Epithelial cell of proximal tubule (primary cell): ENCODE measurements at regions not wholly inside any gene's neighbourhood (a gene's known extent, or its start where the extent isn't known, plus 50 kb on each side); places are given as distances from the start of the nearest gene placed in this dataset.

Experiments
- DNase-seq: peaks from one replicate; pipeline ENCODE4 v3.0.0-alpha.2; 2011; ENCODE audit warnings: low read depth
- H3K4me3 ChIP-seq: 2 replicates; pipeline ENCODE4 v1.5.1; 2011; ENCODE audit warnings: low read depth, mild to moderate bottlenecking, low read length
- TF ChIP-seq, protein P1 (sequence below): conservative IDR thresholded peaks from 2 replicates; pipeline ENCODE4 v1.5.1; 2012; ENCODE audit warnings: low read depth, mild to moderate bottlenecking, low read length

DNA sequence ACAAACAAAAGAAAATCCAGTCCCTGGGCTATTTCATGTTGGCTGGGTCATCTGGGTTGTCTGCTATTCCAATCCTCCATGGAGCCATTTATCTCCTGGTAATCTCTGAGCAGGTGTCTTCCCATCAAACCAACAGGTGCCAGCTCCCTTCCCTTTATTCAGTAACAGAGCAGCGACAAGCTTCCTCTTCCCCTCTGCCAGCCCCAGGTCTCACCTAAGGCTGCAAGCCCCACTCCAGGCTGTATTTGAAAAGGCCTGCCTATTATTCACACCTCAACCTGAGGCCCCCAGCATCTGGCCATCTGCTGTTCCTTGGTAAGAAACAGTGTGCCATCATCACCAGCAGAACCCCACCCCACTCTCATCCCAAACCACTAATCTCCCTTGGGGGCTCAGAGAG, 436.2 kb downstream of the BUD13 start:
- H3K4me3 ChIP-seq: no peak overlapping the region
- TF ChIP-seq, protein P1, sequence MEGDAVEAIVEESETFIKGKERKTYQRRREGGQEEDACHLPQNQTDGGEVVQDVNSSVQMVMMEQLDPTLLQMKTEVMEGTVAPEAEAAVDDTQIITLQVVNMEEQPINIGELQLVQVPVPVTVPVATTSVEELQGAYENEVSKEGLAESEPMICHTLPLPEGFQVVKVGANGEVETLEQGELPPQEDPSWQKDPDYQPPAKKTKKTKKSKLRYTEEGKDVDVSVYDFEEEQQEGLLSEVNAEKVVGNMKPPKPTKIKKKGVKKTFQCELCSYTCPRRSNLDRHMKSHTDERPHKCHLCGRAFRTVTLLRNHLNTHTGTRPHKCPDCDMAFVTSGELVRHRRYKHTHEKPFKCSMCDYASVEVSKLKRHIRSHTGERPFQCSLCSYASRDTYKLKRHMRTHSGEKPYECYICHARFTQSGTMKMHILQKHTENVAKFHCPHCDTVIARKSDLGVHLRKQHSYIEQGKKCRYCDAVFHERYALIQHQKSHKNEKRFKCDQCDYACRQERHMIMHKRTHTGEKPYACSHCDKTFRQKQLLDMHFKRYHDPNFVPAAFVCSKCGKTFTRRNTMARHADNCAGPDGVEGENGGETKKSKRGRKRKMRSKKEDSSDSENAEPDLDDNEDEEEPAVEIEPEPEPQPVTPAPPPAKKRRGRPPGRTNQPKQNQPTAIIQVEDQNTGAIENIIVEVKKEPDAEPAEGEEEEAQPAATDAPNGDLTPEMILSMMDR: no peak
- no peak for DNase-seq

DNA sequence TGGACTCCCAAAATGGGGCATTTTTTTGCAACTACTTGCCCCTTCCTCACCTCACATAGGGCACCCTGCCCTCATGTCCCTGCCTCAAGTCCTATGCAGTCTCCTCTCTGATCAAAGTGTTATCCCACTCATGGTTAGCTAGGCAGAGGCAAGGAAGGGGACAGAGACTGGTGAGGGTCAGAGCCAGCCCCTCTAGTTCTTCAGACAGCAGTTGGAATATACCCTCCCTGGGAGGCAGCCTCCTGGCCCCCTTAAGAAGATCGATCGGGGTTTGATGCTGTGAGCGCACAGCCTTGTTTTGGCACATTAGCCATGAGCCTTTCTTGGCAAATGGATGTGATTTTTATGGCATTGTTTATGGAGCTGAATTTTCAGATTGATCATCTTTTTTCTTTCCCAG, 436.9 kb downstream of the BUD13 start:
- TF ChIP-seq, protein P1: no peak
- DNase-seq: no peak
- H3K4me3 ChIP-seq: no peak overlapping the region

DNA sequence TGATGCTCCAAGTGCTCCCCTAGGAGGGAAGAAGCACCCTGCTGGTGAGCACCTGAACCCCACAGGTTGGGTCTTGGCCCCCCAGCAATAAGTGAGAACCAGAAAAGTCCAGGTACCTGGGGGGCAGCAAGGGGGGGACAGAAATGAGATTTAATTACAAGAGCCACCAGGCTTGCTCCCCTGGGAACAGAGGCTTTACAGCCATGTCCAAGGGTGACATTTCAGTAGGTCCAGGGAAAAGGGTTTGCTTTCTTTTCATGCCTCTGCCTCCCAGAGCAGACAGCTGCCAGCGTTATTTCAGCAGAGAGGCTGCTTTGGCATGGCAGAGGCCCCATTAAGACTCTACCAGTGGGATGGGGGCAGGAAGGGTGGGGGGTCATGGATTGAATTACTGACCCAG, 437.7 kb downstream of the BUD13 start:
- no peak overlapping the region for H3K4me3 ChIP-seq
- no peak for DNase-seq
- TF ChIP-seq, protein P1: no peak

DNA sequence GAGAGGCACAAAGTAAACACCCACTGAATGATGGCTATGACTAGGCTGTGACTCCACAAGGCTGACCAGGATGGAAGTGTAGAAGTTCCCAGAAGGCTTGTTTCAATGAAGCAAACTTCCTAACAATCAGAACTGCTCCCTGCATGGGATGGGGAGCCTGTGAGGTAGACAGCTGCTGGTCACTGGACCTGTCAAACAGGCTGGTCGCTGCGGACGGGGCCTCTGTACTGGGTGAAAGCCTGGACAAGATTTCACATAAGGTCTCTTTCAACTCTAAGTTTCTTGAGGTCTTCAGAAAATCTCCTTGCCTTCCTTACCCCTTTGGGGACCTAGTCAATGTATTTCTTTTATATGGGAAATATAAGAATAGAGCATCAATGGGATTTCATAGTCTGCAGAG, 438.2 kb downstream of the BUD13 start:
- no peak overlapping the region for H3K4me3 ChIP-seq
- TF ChIP-seq, protein P1: no peak
- DNase-seq: no peak

DNA sequence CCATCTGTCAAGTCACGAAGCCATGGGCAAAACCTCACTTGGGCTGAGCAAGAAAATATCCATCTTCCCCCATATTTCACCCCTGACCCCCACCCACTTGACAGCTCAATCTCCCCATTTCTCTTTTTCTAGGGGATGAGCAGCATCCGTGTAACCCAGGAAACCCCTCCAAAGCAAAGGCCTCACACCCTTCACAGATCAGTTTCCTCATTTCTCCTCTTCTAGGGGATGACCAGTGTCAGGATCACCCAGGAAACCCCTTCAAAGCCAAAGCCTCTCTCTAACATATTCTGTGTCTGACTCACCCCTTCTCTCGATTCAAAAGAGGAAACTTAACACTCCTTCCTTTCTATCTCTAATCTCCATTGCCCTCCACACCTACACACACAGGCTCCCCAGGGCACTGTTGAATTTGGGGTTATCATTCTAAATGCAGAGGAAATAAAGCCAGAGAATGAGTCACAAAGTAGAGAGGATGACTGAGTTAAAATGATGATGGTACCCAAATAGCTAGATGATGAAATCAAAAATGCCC, 439.7 kb downstream of the BUD13 start:
- DNase-seq: no peak
- H3K4me3 ChIP-seq: no peak overlapping the region
- TF ChIP-seq, protein P1: no peak

DNA sequence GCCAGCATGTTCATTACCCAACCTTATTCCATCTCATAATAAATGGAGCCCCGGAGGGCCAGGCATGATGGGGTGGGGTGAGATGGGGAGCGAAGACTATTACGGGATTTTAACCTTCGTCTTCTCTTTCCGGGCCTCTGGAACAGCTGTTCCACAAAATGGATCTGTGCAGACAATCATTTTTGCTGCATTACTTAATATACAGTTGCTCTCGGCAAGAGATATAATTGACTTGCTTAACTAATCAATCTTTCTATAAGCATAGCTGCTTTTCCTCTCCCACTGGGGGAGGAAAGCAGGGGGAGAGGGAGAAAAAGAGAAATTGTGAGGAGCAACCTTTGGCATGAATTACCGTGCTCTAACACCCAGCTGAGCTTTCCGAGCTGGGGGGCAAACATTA, 440.4 kb downstream of the BUD13 start:
- no peak for DNase-seq
- H3K4me3 ChIP-seq: no peak overlapping the region
- TF ChIP-seq, protein P1: no peak

DNA sequence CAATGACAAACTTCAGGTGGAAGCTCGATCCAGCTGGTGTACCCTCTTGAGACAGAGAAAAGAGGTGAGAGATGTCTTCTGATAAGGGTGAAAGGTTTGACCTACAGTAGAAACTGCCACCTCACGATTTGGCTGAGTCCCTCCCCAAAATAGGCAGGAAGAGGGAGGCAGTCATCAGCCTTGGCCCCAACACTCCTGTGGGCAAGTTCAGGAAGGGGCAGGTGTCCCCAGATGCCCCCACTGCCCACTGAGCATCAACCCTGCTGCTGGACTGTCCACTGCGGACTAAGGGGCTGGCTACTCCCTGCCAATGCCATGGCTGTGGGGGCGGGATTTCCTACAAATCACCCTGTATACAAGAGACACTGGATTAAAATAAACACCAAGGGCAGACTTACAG, 441.4 kb downstream of the BUD13 start:
- DNase-seq: no peak
- TF ChIP-seq, protein P1: no peak
- no peak overlapping the region for H3K4me3 ChIP-seq
